GM23248 (cell line): ENCODE measurements at regions not wholly inside any gene's neighbourhood (a gene's known extent, or its start where the extent isn't known, plus 50 kb on each side); places are given as distances from the start of the nearest gene placed in this dataset.

Experiments
- EZH2 ChIP-seq: fragments of 200-600 bp; sonication (generic); IDR thresholded peaks from 2 replicates; pipeline ENCODE4 v1.6.1; 2018; ENCODE audit warnings: antibody characterized with exemption, mild to moderate bottlenecking; ENCODE audit not compliant: insufficient read depth, poor library complexity, severe bottlenecking
- EZH2phosphoT487 ChIP-seq: fragments of 200-600 bp; sonication (generic); IDR thresholded peaks from 2 replicates; pipeline ENCODE4 v1.6.1; 2018; ENCODE audit warnings: antibody characterized with exemption, moderate library complexity, mild to moderate bottlenecking, low read depth; ENCODE audit not compliant: insufficient read depth

- TF ChIP-seq EZH2phosphoT487 (no peak), EZH2 (no peak)
Measured at GRCh38 chr18:41731884-41732283, 223.2 kb upstream of the PIK3C3 start.
